ENCODE measurements at regions not wholly inside any gene's neighbourhood (a gene's known extent, or its start where the extent isn't known, plus 50 kb on each side); places are given as distances from the start of the nearest gene placed in this dataset.

GRCh38 chr16:86766700-86767099 is 188.4 kb downstream of the FOXL1 start:
- DNase-seq (ENCODE audit: extremely low read depth in 1 of 2, low read depth in 1 of 2): no peak

- no peak for DNase-seq (ENCODE audit: extremely low read depth in 1 of 2, low read depth in 1 of 2)
These were observed 190.0 kb downstream of the FOXL1 start for GRCh38 chr16:86768228-86768791.

- no peak for DNase-seq (ENCODE audit: extremely low read depth in 1 of 2, low read depth in 1 of 2)
These were observed 190.7 kb downstream of the FOXL1 start for GRCh38 chr16:86768999-86769398.

- no peak for DNase-seq (ENCODE audit: extremely low read depth in 1 of 2, low read depth in 1 of 2)
These were observed 193.4 kb downstream of the FOXL1 start for GRCh38 chr16:86771506-86772460.

- no peak for DNase-seq (ENCODE audit: extremely low read depth in 1 of 2, low read depth in 1 of 2)
These were observed 194.5 kb downstream of the FOXL1 start for GRCh38 chr16:86772671-86773353.

GRCh38 chr16:86773354-86773715 is 195.0 kb downstream of the FOXL1 start:
- no peak for DNase-seq (ENCODE audit: extremely low read depth in 1 of 2, low read depth in 1 of 2)

- DNase-seq (ENCODE audit: extremely low read depth in 1 of 2, low read depth in 1 of 2): no peak
These were observed 196.6 kb downstream of the FOXL1 start for GRCh38 chr16:86774931-86775330.

GRCh38 chr16:86775511-86775921 is 197.2 kb downstream of the FOXL1 start:
- DNase-seq (ENCODE audit: extremely low read depth in 1 of 2, low read depth in 1 of 2): no peak

- DNase-seq (ENCODE audit: extremely low read depth in 1 of 2, low read depth in 1 of 2): no peak
These were observed 199.1 kb downstream of the FOXL1 start for GRCh38 chr16:86777381-86777946.

GRCh38 chr16:86778108-86778745 is 199.9 kb downstream of the FOXL1 start:
- DNase-seq (ENCODE audit: extremely low read depth in 1 of 2, low read depth in 1 of 2): no peak

GRCh38 chr16:86778978-86779377 is 200.6 kb downstream of the FOXL1 start:
- DNase-seq (ENCODE audit: extremely low read depth in 1 of 2, low read depth in 1 of 2): no peak

GRCh38 chr16:86781046-86781445 is 202.7 kb downstream of the FOXL1 start:
- DNase-seq (ENCODE audit: extremely low read depth in 1 of 2, low read depth in 1 of 2): no peak

- DNase-seq (ENCODE audit: extremely low read depth in 1 of 2, low read depth in 1 of 2): no peak
These were observed 205.6 kb downstream of the FOXL1 start for GRCh38 chr16:86783636-86784626.

GRCh38 chr16:86786338-86786737 is 208.0 kb downstream of the FOXL1 start:
- DNase-seq (ENCODE audit: extremely low read depth in 1 of 2, low read depth in 1 of 2): no peak

GRCh38 chr16:86786994-86787393 is 208.6 kb downstream of the FOXL1 start:
- DNase-seq (ENCODE audit: extremely low read depth in 1 of 2, low read depth in 1 of 2): no peak

GRCh38 chr16:86787538-86787937 is 209.2 kb downstream of the FOXL1 start:
- no peak for DNase-seq (ENCODE audit: extremely low read depth in 1 of 2, low read depth in 1 of 2)

GRCh38 chr16:86789621-86790051 is 211.3 kb downstream of the FOXL1 start:
- DNase-seq (ENCODE audit: extremely low read depth in 1 of 2, low read depth in 1 of 2): no peak

GRCh38 chr16:86791287-86792035 is 213.1 kb downstream of the FOXL1 start:
- no peak for DNase-seq (ENCODE audit: extremely low read depth in 1 of 2, low read depth in 1 of 2)

All from stimulated activated CD8-positive, alpha-beta memory T cell treated with anti-CD3 and anti-CD28 coated beads, Interleukin-7, amount 100 ng/mL, for 48 hours (primary cell).